H1 (cell line): ENCODE measurements at regions not wholly inside any gene's neighbourhood (a gene's known extent, or its start where the extent isn't known, plus 50 kb on each side); places are given as distances from the start of the nearest gene placed in this dataset.

Source experiments
- CTCF ChIA-PET: fragments of 300-600 bp; sonication (Branson Sonifier 250); formaldehyde crosslinking; loops from one replicate; lab custom pipeline; 2021; ENCODE audit not compliant: partially characterized antibody; lab: Charles Lee
- POLR2A ChIA-PET: fragments of 300-600 bp; sonication (Branson Sonifier 250); formaldehyde crosslinking; loops from one replicate; lab custom pipeline; 2021; ENCODE audit warnings: inconsistent platforms; ENCODE audit not compliant: partially characterized antibody; lab: Charles Lee
- DNase-seq, 2 experiments: peaks; one replicate each; pipeline versions ENCODE4 v3.0.0 to v3.0.0-alpha.2; 2010 to 2022; ENCODE audit warnings: low spot score in 2 of 2, low read depth in 1 of 2, mixed read lengths in 1 of 2
- FAIRE-seq: peaks from 2 replicates; lab custom pipeline; 2011; peaks lifted over from hg19 to GRCh38; lab: Jason Lieb, UNC
- H2AFZ ChIP-seq: 2 replicates; pipeline ENCODE4 v1.8.1; 2012; ENCODE audit warnings: low read length, inconsistent platforms
- H2AK5ac ChIP-seq: 2 replicates; pipeline ENCODE4 v1.6.1; 2013; ENCODE audit warnings: low read depth, low read length
- H2BK120ac ChIP-seq: replicated peaks from 2 replicates; pipeline ENCODE3; 2013; ENCODE audit warnings: low read depth, low read length, inconsistent platforms
- H2BK12ac ChIP-seq: 2 replicates; pipeline ENCODE4 v1.6.1; 2013; ENCODE audit warnings: low read depth, low read length
- H2BK15ac ChIP-seq: 2 replicates; pipeline ENCODE4 v1.6.1; 2013; ENCODE audit warnings: low read length
- H2BK20ac ChIP-seq: 2 replicates; pipeline ENCODE4 v1.6.1; 2013; ENCODE audit warnings: low read length
- H2BK5ac ChIP-seq: 2 replicates; pipeline ENCODE4 v1.6.1; 2013; ENCODE audit warnings: low read depth, low read length
- H3K14ac ChIP-seq: 2 replicates; pipeline ENCODE4 v1.6.1; 2013; ENCODE audit warnings: inconsistent platforms; ENCODE audit not compliant: insufficient read length
- H3K18ac ChIP-seq: 2 replicates; pipeline ENCODE4 v1.6.1; 2013; ENCODE audit warnings: low read length; ENCODE audit errors: extremely low read depth
- H3K23ac ChIP-seq: 2 replicates; pipeline ENCODE4 v1.6.1; 2013; ENCODE audit warnings: inconsistent platforms; ENCODE audit not compliant: insufficient read length
- H3K23me2 ChIP-seq: 2 replicates; pipeline ENCODE4 v1.6.1; 2013; ENCODE audit warnings: low read depth, low read length
- H3K27ac ChIP-seq: 2 replicates; pipeline ENCODE4 v1.6.1; 2011; ENCODE audit warnings: low read depth, low read length, inconsistent platforms
- H3K27me3 ChIP-seq, 4 experiments: replicated peaks in 1 of 4; 1 replicate in 1 of 4; 2 replicates in 3 of 4; pipeline versions ENCODE4 v1.6.1 to v1.8.1; 2011 to 2013; ENCODE audit warnings: low read length in 3 of 4, mild to moderate bottlenecking in 3 of 4, inconsistent platforms in 2 of 4, mixed read lengths in 2 of 4, moderate library complexity in 1 of 4; ENCODE audit not compliant: control insufficient read depth in 3 of 4, insufficient read depth in 3 of 4; ENCODE audit errors: extremely low read depth in 1 of 4
- H3K36me3 ChIP-seq, 4 experiments: 2 replicates each; pipeline versions ENCODE4 v1.6.1 to v1.8.1; 2011 to 2013; ENCODE audit warnings: mild to moderate bottlenecking in 4 of 4, low read length in 3 of 4, moderate library complexity in 2 of 4, control low read depth in 1 of 4, inconsistent platforms in 1 of 4; ENCODE audit not compliant: insufficient read depth in 4 of 4, control insufficient read depth in 2 of 4
- H3K4ac ChIP-seq: replicated peaks from 2 replicates; pipeline ENCODE3; 2013; ENCODE audit warnings: low read length, low read depth, mixed read lengths, inconsistent platforms; ENCODE audit not compliant: insufficient read length
- H3K4me1 ChIP-seq, 4 experiments: replicated peaks in 1 of 4; 1 replicate in 1 of 4; 2 replicates in 3 of 4; pipeline versions ENCODE4 v1.6.1 to v1.8.1; 2011 to 2013; ENCODE audit warnings: low read length in 3 of 4, inconsistent platforms in 2 of 4, mixed read lengths in 1 of 4; ENCODE audit not compliant: insufficient read depth in 4 of 4, control insufficient read depth in 3 of 4
- H3K4me2 ChIP-seq, 2 experiments: 2 replicates each; pipeline versions ENCODE4 v1.6.1 to v1.8.1; 2011 to 2013; ENCODE audit warnings: low read depth in 2 of 2, low read length in 2 of 2, control low read depth in 1 of 2, inconsistent platforms in 1 of 2, mild to moderate bottlenecking in 1 of 2; ENCODE audit not compliant: insufficient read depth in 1 of 2
- H3K4me3 ChIP-seq, 4 experiments: fragments of 200-600, 300-600 bp in 1 of 4; sonication (generic), shearing (Covaris generic), sonication (Bioruptor Twin) in 1 of 4; 2 replicates each; pipeline versions ENCODE4 v1.5.1 to v1.8.1; 2011 to 2016; ENCODE audit warnings: low read length in 4 of 4, low read depth in 3 of 4, control low read depth in 2 of 4, inconsistent platforms in 2 of 4, mild to moderate bottlenecking in 2 of 4, mixed read lengths in 1 of 4, moderate library complexity in 1 of 4; ENCODE audit not compliant: insufficient read depth in 2 of 4; ENCODE audit errors: extremely low read depth in 1 of 4
- H3K56ac ChIP-seq: replicated peaks from 2 replicates; pipeline ENCODE3; 2013; ENCODE audit warnings: low read depth, mild to moderate bottlenecking, mixed read lengths, low read length, inconsistent platforms; ENCODE audit not compliant: insufficient read length
- H3K79me1 ChIP-seq: 2 replicates; pipeline ENCODE4 v1.6.1; 2013; ENCODE audit warnings: low read depth, low read length, control low read depth
- H3K79me2 ChIP-seq, 2 experiments: 2 replicates each; pipeline versions ENCODE4 v1.6.1 to v1.8.1; 2012 to 2013; ENCODE audit warnings: low read length in 2 of 2, mild to moderate bottlenecking in 2 of 2, inconsistent platforms in 1 of 2; ENCODE audit not compliant: insufficient read depth in 2 of 2, control insufficient read depth in 1 of 2
- H3K9ac ChIP-seq, 4 experiments: replicated peaks in 1 of 4; 1 replicate in 1 of 4; 2 replicates in 3 of 4; pipeline versions ENCODE4 v1.6.1 to v1.8.1; 2011 to 2013; ENCODE audit warnings: low read depth in 3 of 4, low read length in 3 of 4, control low read depth in 2 of 4, mild to moderate bottlenecking in 2 of 4, moderate library complexity in 2 of 4, inconsistent platforms in 1 of 4; ENCODE audit errors: extremely low read depth in 1 of 4
- H3K9me3 ChIP-seq, 2 experiments: 2 replicates each; pipeline versions ENCODE4 v1.6.1 to v1.8.1; 2012 to 2013; ENCODE audit warnings: mild to moderate bottlenecking in 2 of 2, moderate library complexity in 2 of 2, control low read depth in 1 of 2, inconsistent platforms in 1 of 2, low read depth in 1 of 2, low read length in 1 of 2, mixed read lengths in 1 of 2; ENCODE audit not compliant: insufficient read depth in 2 of 2
- H4K20me1 ChIP-seq, 2 experiments: replicated peaks in 1 of 2; 2 replicates each; pipeline versions ENCODE3 to v1.8.1; 2011 to 2013; ENCODE audit warnings: inconsistent platforms in 2 of 2, low read length in 2 of 2, mild to moderate bottlenecking in 1 of 2; ENCODE audit not compliant: insufficient read depth in 2 of 2, control insufficient read depth in 1 of 2
- H4K5ac ChIP-seq: 2 replicates; pipeline ENCODE4 v1.6.1; 2013; ENCODE audit warnings: low read length, low read depth, mixed read lengths, inconsistent platforms; ENCODE audit not compliant: insufficient read length
- H4K8ac ChIP-seq: 2 replicates; pipeline ENCODE4 v1.8.0; 2013; ENCODE audit warnings: mild to moderate bottlenecking, moderate library complexity, low read length, inconsistent platforms; ENCODE audit not compliant: insufficient read depth; ENCODE audit errors: extremely low read depth
- H4K91ac ChIP-seq: replicated peaks from 2 replicates; pipeline ENCODE3; 2013; ENCODE audit warnings: low read length, mixed read lengths, inconsistent platforms; ENCODE audit not compliant: insufficient read length
- BCL11A ChIP-seq, 2 experiments: IDR thresholded peaks; one replicate each; pipeline ENCODE4 v1.6.1; 2011; ENCODE audit warnings: low read depth in 2 of 2, low read length in 2 of 2, mild to moderate bottlenecking in 2 of 2
- EP300 ChIP-seq, 2 experiments: IDR thresholded peaks; 1 replicate in 1 of 2; 2 replicates in 1 of 2; pipeline ENCODE4 v1.6.1; 2011 to 2012; ENCODE audit warnings: low read depth in 2 of 2, low read length in 2 of 2, mild to moderate bottlenecking in 2 of 2, borderline replicate concordance in 1 of 2, inconsistent platforms in 1 of 2, moderate library complexity in 1 of 2
- EZH2 ChIP-seq: fragments of 200-600 bp; sonication (generic); IDR thresholded peaks from 2 replicates; pipeline ENCODE4 v1.7.1; 2012; ENCODE audit warnings: low read depth, mild to moderate bottlenecking, moderate library complexity, low read length, inconsistent platforms; ENCODE audit not compliant: severe bottlenecking
- SIRT6 ChIP-seq: IDR thresholded peaks from one replicate; pipeline ENCODE4 v1.7.1; 2012; ENCODE audit warnings: low read length, inconsistent platforms
- SUZ12 ChIP-seq: fragments of 200-600 bp; sonication (generic); IDR thresholded peaks from 2 replicates; pipeline ENCODE4 v1.6.1; 2012; ENCODE audit warnings: mild to moderate bottlenecking, inconsistent platforms, low read length, moderate library complexity, mixed read lengths
- WGBS, 2 experiments: shearing (Covaris generic) in 1 of 2; methylation state at CpG; one replicate each; pipeline versions ENCODE4 v1.1.6 to v1.1.7; 2013 to 2015; ENCODE audit warnings: low lambda C conversion rate in 2 of 2, mixed read lengths in 2 of 2, inconsistent platforms in 1 of 2, low coverage in 1 of 2, missing lambda C conversion rate in 1 of 2; ENCODE audit not compliant: insufficient replicate concordance in 2 of 2, insufficient coverage in 1 of 2, insufficient read length in 1 of 2; ENCODE audit errors: extremely low coverage in 1 of 2, missing lambda C conversion rate in 1 of 2; 5-methylcytosine and 5-hydroxymethylcytosine counted together
- TF ChIP-seq, protein P1 (sequence below): IDR thresholded peaks from 2 replicates; pipeline ENCODE4 v1.6.1; 2012; ENCODE audit warnings: inconsistent platforms

GRCh38 chr6:140500849-140501248, 1126.4 kb upstream of the CITED2 start:
- POLR2A ChIA-PET: no interaction called here
- TF ChIP-seq SIRT6 (no peak), BCL11A (IDR thresholded peaks at IDR 0.05; ENCODE audit: low read depth in 2 of 2, low read length in 2 of 2) (no peak), SUZ12 (no peak), EZH2 (no peak), EP300 (IDR thresholded peaks at IDR 0.05; ENCODE audit: borderline replicate concordance in 1 of 2, low read depth in 2 of 2, low read length in 2 of 2) (no peak)
- TF ChIP-seq, protein P1, sequence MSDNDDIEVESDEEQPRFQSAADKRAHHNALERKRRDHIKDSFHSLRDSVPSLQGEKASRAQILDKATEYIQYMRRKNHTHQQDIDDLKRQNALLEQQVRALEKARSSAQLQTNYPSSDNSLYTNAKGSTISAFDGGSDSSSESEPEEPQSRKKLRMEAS: no peak
- Histone ChIP-seq H3K4ac (no peak overlapping the region), H4K91ac (no peak overlapping the region), H3K23me2 (no peaks in the 10 kb centered on the region), H2BK12ac (no peak overlapping the region), H2AK5ac (no peak overlapping the region), H2BK5ac (no peak overlapping the region), H3K18ac (no peak overlapping the region), H4K8ac (no peak overlapping the region), H3K4me1 (no peaks in the 10 kb centered on the region), H2AFZ (no peak overlapping the region), H3K27me3 (no peaks in the 10 kb centered on the region), H3K36me3 (no peaks in the 10 kb centered on the region), H4K20me1 (no peaks in the 10 kb centered on the region), H3K79me2 (no peaks in the 10 kb centered on the region), H3K79me1 (no peaks in the 10 kb centered on the region), H3K4me3 (no peak overlapping the region), H3K23ac (no peak overlapping the region), H3K9me3 (no peaks in the 10 kb centered on the region), H2BK120ac (no peak overlapping the region), H2BK15ac (no peak overlapping the region), H4K5ac (no peak overlapping the region), H3K4me2 (no peak overlapping the region), H3K27ac (no peak overlapping the region), H2BK20ac (no peak overlapping the region), H3K9ac (no peak overlapping the region), H3K14ac (no peak overlapping the region), H3K56ac (no peak overlapping the region)
- DNase-seq (no peak), FAIRE-seq (no peak)
- CTCF ChIA-PET: no interaction called here
- 97 to 100% methylated on average over 2 to 3 of the region's 3 CpGs for WGBS, 2 experiments
